ENCODE measurements at regions not wholly inside any gene's neighbourhood (a gene's known extent, or its start where the extent isn't known, plus 50 kb on each side); places are given as distances from the start of the nearest gene placed in this dataset.
A peak's percentile ranks its signal among the peaks of the same experiment; 100 is the strongest.

DNA sequence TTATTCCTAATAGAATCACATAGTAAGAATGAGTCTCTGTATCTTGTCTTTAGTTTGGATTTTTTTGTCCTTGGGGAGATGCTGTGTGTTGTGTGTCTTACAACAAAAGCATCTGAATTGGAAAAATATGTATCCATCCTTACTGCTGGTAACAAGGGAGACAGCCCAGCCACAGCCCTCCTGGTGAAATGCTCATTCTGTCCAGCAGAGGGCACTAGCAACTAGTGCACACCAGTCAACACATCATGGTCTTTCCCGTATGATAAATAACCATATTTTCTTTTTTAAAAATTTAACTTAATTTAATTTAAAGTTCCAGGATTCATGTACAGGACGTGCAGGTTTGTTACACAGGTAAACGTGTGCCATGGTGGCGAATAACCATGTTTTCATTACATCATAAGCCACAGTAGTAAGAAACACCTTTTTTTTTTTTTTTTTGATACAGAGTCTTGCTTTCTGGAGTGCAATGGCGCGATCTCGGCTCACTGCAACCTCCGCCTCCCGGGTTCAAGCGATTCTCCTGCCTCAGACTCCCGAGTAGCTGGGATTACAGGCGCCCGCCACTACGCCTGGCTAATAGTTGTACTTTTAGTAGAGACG, 245.1 kb downstream of the PTBP2 start:
- DNase-seq: peak; percentile 60

DNA sequence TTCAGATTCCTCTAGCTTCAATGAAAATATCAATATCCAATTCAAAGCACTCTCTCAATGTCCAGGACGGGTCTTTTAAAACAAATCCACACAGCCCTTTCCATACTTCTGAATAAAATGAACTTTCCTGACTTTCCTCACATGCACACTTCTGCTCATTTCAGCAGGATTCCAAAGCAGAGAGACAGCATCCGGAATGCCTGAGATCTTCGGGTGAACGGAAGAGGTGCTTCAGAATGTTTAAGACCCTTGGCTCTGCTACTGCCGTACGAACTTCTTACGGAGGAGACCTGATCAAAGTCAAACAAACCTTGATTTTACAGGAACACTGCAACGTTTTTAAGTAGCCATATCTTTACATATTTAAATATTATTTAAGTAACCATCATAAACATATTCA, 245.7 kb downstream of the PTBP2 start:
- DNase-seq: no peak

DNA sequence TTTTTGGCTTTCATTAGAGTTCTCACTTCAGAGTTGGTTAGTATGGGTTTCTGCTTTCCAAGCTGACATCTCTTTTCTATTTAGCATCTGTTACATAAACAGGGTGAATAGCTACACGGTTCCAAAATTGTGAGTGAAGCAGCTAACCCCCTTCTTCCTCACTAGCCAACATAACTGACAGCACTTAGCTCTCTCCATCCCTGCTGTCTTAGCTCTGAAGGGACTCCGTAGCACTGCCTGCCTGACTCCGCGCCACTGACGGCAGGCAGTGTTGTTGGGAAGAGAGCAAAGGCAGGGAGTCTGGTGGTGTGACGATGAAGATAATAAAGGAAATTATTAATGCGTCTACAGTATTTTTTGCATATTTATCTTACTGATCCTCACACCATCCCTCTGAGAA, 247.0 kb downstream of the PTBP2 start:
- DNase-seq: no peak

DNA sequence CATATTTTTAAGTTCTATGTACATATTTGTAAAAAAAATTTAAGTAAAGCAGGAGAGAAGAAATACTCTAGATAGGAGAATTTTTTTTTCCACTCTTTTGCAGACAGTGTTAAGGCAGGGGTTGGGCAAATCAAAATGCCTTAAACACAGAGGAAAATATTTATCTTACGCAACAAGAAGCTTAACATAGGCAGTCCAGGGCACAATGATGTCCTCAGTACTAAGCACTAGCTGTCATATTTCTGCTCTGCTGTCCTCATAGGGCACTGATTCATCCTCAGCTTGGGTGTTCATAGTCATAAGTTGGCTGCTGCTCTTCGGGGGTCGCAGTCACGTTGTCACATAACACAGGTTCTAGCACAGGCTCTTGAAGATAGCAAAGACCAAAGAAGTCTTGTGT, 247.4 kb downstream of the PTBP2 start:
- no peak for DNase-seq

DNA sequence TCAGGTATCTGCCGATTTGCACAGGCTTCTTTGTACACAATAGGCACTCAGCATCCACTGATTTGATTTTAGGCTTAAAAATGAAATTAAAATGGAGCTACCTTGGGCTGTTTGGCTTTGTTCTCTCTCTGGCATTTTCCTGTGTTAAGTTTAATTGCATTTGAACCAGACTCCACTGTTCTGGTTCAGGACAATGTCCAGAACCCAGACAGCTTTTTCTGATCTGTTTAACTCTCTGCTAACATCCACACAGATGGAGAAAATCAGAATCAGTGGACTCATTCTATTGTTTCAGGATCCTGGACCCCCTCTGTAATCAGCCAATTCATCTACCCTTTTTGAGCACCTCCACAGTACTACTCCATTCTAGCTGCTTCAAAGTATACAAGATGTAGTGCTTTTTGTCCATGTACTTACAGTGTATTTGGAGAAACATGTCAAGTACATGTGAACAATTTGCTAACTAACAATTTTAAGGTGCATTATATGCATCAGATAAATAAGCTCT, 248.1 kb downstream of the PTBP2 start:
- DNase-seq: no peak

DNA sequence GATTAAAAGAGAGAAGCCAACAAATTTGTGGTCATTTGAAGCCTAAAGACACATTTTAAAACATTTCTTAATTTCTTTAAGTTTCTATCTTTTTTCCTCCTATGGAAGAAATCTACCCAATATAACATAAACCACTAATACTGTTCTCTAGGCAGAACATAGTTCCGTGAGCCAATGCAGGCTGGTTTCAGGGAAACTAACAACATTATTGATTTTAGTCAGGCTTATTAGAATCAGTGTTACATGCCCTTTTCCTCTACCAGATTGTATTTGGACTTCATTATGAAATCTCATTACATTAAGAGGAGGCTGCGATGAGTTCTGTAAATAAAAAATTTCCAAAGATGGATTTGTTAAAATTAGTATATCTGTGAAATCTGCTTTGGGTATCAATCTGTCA, 249.9 kb downstream of the PTBP2 start:
- DNase-seq: no peak

DNA sequence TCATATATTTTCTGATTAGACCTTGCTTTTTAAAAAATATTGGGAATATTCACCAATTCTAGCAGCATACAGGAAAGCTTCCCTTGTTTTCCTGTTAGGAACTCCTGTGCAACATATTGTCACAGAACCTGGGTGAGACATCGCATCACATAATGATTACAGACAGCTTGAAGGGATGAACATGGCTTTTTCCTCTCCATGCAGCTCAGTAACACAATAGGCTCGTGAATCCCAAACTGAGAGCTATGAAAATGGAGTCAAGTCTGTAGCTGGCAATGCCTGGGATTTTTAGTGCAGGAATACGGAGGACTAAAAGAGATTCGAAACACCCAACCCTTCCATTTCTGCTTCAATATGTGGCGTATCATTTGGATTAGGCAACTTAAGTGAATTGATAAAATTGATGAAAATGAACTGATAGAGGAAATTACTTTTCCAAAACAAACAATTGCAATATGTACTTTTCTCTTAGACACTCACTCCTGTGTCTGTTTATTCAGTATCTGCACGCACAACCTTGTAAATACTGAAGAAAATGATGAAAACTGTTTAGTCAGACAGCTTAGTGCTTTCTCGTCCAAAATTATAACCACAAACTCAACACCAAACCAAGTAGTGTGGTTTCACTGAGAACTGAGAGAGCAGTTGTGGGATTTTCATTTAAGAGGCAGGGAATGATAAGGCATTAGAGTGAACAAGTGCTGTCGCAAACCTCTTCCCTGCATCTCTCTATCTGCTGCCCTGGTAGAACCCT, 250.4 kb downstream of the PTBP2 start:
- no peak for DNase-seq

DNA sequence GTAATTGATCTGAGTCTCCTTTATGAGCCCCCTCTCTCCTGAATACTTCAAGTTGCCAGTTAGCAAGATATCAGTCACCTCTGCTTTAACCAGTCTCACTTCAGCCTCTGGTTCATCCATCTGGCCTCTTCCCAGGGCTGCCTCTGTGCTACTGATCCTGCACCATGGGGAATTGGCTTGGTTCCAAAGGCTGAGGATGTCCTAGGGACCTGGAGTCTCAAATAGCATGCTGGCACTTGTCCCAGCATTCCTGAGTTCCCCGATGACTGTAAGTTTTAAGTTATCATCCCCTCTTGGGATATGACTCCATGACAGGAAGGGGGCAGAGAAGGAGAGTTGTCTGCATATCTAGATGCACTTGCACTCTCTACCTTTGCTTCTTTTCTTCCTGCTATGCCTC, 252.0 kb downstream of the PTBP2 start:
- DNase-seq: no peak

DNA sequence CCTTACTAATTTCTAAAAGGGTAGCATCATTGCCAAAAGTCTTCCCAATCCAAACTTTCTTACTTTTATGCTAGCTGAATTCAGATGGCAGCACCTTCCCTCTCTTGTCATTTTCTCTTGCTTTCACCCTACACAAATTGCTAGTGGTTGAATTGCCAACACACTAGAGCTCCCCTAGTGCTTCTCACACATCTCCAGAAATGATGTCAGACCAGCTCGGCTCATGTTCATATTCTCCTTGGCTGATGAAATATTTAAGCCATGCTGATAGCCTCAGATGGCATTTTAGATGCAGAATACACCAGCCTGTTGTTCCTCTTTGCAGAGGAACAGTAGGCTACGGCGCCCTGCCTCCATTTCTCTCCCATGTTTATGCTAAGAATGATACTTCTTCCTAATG, 256.9 kb downstream of the PTBP2 start:
- no peak for DNase-seq

DNA sequence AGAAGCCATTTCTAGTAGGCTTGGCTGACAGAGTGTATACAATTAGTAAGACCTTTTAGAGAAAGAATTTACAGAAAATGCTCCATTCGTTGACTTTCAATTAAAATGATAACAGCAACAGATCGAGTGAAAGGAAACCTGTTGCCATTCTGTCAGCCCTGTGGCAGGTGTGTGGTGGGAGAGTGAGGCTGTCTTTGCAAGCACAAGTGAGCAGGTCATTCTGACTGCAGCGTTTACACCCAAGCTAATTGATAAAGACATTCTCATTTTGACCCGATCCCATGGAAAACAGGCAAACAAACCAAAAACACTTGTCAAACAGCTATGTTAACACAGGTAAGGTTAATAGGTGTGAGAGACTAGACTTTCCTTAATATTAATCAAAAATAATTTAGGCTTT, 257.3 kb downstream of the PTBP2 start:
- DNase-seq: no peak

DNA sequence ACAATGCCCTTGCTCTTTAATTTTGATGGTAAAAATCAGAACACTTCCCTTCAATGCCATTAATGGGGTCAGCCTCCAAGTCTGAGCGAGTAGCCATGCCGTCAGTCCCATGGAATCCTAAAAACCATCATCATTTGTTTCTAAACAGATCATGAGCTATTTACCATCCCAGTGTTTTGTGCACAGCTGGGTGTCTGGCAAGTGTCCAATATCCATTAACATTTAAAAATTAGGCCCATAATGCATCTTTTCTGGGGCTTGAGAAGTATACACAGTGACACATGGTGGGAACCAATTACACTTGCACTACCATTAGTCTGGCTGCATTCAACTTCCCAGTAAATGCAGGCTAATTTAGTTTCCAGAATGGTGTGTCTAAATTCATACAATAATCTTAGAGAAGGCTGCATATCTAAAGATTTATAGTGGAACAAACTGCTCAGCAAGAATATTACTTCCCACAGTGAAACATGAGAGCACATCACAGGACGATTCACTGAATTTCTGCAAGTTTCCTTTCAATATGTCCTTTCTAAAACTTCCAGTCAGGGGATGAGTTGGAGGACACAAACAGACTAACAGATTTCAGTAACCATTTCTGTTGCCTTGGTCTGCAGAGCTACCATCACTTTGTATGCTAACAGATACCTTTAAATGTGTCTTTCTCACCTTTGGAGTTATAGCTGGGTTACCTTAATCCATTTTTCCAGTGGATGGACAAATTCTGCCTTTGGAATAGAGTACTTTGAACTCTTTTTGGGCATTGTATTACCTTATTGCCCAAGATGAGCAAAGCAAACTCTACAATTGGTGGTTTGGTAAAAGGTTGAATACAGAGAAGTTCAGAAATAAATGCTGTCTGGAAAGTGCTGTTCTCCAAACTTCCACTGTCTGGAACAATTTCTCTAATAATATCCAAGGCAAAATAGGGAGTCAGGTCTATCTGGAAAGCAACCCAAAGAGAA, 258.0 kb downstream of the PTBP2 start:
- DNase-seq: no peak

DNA sequence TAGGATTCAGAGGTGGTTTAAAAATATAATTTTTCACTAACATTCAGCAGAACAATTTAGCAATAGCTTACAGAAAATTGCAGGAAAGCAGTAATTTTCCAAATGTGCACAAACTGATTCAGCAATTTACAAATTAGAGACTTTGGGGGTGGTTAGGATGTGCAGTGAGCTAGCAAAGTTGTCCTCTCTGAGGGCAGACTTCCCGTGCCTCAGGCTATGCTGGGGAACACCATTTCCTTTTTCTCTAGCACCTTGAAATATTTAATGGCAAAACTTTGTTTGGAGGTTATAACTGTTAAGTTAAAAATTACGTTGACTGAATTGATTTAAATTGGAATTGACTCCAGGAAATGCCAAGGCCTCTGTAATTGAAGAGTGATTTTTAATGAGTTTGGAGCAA, 258.9 kb downstream of the PTBP2 start:
- DNase-seq: no peak

DNA sequence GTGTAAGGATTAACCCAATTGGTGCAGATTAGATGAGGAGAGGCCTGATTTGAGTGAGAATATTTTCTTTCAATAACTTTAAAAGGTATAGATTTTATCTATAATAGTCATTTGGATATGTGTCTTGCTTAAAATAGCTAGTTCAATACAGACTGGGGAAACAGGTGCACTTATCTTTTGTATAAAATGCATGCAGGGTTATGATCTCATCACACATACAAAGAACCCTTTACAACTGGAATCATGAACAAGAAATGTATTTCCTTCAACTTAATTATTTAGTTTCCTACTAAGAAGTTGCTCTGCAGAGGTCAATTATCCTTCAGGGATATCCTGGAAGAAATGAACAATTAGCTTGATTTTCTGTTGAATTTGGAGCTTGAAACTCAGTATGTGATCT, 259.6 kb downstream of the PTBP2 start:
- no peak for DNase-seq

DNA sequence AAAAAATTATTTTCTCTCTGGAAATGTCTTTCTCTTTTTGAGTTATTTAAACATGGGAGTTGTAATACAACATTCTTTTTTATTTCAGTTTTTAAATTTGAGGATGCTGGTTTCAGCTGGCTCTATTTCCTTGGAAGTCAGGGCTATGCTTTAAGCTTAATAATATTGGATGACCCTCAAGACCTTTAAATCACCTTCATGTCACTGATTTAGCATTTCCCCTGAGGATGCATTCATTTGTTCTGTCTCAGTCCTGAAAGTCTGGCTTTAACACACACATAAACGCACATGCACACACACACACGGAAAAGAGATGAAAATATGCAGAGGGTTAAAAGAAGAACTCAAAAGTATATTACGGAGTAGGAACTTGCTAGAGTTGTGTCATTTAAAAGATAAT, 260.5 kb downstream of the PTBP2 start:
- DNase-seq: no peak

DNA sequence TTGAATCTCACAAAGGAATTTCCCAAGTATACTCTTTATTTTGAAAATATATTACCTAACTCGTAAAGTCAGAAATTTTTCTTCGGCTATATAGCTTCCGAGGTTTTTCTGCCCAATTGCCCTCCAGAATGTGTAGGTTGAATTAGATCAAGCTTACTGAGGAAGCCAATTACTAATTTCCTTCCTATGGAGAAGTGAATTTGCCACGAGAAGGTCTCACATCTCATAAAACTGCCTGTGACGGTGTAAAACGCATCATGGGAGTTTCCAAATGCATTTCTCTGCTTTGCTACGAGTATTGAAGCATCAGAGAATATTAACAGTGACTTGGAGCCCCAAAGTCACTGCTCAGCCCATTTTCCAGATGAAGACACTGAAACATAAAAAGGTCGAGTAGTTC, 262.3 kb downstream of the PTBP2 start:
- DNase-seq: no peak

DNA sequence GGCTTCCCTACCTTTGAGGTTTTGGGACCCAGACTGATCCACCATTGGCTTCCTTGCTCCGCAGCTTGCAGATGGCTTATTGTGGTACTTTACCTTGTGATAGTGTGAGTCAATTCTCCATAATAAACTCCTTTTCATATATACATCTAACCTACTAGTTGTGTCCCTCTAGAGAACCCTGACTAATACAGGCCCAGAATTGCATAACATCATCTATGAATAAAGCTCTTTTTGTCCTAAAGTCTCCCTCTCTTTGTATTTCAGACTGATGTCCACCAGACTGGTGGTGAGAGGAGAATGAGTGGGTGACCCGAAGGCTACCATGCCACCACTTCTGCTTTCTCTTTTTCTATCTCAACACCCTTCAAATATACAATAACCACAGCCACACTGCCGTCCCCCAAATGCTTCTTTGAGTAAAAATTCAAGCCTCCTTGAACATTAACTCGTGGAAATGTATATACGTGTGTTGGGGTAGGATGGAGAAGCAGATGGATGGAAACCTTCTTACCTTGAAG, 265.7 kb downstream of the PTBP2 start:
- DNase-seq: no peak

DNA sequence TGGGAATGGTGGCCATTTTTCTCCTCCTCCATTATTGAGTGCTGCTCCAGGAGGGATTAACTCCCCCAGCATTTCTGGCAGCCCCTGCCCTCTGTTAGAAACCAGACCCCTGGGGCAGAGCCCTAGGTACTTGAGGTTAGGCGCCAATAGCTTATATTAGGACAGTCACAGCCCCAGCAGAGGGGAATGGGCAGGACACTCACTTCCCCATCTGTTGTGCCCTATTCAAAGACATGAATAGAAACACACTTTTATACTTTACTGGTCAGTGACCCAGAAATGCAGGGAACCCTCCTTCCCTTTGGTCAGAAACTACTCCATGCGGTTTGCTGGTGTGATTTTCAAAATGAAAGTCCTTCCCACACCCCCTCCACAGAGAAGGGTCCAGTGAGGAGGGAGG, 267.7 kb downstream of the PTBP2 start:
- DNase-seq: no peak

DNA sequence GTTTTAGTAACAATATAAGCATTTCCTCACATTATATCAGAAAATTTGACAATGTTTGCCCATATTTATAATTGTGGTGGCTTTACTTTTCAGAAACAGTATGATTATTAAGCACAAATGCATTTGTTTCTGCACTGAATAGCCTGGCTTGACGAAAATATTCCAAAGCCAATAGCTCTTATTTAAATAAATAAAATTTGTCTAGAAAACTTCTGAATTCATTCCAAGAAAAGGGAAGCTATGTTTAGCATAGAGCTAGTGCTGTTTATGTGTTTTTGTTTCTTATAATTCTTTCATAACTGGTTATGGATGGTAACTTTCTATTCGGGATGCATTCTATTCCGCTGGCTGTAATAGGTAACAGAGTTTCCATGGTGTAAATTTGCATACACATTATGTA, 268.6 kb downstream of the PTBP2 start:
- DNase-seq: no peak

DNA sequence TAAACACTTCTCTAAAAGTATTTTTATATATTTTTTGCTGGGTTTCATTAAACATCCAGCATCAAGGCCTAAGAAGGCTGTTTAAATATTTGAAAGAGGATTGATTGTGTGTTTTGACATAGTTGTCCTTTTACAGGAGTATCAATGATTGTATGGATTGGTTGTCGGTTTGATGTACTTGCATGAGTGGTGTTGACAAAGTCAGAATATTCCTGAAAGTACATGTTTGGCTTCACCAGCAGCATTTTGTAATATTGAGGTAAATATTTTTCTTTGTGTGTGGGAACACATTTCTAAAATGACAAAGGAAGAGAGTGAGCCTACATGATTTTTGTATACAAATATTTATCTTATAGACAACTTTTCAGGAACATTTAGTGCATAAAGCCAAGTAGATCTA, 269.7 kb downstream of the PTBP2 start:
- no peak for DNase-seq

DNA sequence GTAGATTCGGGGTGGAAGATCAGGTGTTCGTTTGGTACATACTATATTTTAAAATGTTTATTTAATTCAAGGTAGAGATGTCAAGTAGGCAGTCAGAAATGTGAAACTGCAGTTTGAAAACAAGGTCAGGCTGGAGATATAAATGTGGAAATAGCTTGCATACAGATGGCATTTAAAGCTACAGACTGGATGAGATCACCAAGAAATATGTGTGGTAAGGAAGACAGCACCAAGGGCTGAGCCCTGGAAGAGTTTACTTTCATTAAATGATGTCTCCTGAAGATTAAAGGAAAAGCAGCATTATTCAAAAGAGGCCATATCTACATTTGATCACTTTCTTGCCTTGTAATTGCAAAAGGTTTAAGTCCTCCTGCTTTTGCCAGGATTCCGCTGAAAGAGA, 271.3 kb downstream of the PTBP2 start:
- DNase-seq: no peak

DNA sequence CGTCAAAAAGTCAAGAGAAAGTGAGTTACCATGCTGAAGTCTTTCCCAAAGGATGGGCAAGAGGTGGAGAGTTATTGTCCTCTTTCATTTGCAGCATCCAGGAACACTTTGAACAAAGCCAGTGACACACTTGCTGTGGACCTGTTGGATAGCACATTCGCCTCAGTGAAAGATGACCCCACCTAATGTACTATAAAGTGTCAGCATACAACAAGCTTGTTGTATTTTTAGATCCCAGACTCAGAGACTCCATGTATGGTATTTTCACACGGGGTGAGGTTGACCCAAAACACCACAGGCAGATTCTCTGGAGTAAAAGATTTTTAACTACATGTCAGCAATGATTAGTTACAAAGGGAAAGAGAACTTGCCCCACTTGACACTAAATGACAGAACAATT, 273.8 kb downstream of the PTBP2 start:
- no peak for DNase-seq

DNA sequence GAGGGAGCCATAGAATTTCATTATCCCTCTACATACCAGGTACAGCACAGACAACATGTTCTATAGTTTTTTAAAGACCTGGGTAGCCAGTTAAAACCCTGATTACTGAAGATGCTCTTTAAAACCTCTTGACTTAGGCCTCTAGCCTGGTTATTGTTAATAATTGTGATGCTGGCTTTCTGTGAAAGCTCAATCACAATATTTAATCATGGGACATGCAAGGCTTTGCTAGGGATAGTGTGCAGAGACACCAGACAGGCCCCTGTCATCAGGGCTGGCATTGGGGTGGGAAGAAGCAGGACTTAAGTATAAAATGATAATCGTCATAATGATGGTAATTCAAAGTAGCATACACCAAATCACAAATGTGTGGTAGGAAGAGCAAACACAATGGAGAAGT, 274.4 kb downstream of the PTBP2 start:
- no peak for DNase-seq

DNA sequence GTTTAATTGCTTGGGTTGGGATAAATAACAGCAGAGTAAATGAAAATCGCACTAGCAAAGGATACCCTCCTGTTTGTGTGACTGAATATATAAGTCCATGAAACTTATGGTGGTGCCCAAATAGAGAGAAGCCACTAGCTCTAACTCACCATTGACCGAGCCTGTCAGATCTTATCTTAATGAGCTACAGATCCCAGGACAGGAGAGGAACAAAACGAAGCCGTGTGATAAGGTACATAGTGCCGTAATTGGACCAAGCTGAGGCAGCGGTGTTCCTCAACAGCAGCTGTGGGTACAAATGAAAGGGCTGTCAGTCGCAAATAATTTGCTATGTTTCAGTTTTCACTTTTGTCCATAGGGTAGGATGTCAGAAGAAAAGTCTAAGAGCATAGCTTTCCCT, 276.1 kb downstream of the PTBP2 start:
- DNase-seq: no peak

DNA sequence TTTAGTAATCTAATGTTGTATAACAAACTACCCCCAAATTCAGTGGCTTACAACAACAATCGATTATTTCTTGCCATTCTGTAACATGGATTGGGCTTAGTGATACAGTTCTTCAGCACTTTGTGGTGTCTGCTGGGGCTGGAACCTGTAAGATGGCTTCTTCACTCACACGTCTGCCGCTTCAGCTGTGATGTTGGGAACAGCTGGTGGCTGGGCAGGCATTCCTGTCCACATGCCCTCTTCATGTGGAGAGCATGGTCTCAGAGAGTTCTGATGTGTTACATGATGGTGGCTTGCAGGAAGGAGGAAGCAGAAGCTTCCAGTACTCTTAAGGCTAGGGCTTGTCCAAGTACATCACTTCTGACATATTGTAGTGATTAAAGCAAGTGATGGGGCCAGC, 276.9 kb downstream of the PTBP2 start:
- DNase-seq: no peak
